Middle frontal gyrus (tissue), 1 donor: ENCODE measurements at regions not wholly inside any gene's neighbourhood (a gene's known extent, or its start where the extent isn't known, plus 50 kb on each side); places are given as distances from the start of the nearest gene placed in this dataset.

Source experiments
- DNase-seq: peaks from one replicate; pipeline ENCODE4 v3.0.0-alpha.2; 2015; ENCODE audit warnings: low spot score; ENCODE audit errors: extremely low spot score

DNA sequence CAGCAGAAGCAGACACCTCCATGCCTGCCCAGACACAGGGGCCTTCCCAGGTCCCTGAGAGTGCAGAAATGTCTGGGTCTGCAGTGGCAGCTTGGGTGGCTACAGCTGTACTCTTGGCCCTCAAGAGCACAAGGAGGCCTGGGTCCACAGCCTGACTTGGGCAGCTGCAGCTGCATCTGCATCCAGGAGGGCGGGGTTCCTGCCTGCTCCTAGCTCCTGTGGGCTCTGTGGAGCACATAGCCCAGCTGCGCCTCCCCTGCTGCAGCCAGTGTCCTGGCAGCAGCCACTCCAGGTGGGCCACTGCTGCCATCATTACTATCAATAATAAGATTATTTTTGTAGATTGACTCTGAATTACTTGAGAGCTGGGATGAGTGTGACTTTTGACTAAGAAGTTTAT, 162.0 kb upstream of the PTCH1 start:
- DNase-seq: no peak

- DNase-seq: no peak
These were observed 153.4 kb upstream of the PTCH1 start for GRCh38 chr9:95670122-95670521.

DNA sequence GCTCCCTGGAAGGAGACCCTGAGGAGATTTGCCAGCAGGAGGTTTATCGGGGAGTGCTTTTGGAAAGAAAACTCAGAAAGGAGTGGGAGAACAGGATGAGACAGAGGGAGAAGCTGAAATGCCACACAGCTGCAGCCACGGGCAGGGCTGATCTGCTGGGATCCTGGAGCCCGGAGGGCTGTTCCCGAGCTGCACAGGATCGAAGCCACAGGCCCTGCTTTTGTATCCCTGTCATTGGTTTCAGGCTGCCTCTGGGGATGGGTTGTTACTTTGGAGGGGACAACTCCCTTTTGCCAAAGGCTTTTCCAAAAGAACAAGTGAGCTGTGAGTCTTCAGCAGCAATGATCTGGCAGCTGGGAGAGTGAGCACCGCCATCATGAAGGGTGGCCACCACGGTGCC, 152.5 kb upstream of the PTCH1 start:
- no peak for DNase-seq

DNA sequence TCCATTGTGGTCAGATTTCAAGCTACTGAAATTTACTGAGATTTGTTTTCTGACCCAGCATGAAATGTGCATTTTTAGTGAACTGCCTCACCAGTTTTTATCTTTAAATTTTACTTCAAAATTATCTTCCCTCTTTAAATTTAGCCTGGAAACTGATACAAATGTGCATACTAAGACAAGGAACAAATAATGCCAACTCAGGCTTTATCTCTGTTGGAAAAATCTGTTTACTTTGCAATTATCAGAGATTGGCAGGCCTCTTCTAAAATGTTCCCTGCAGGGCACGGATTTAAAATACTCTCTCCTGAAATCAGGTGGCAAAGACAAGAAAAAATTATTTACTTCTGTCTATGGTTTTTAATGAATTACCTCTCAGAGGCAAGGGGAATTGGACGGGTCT, 151.0 kb upstream of the PTCH1 start:
- DNase-seq: no peak

- DNase-seq: no peak
These were observed 150.0 kb upstream of the PTCH1 start for GRCh38 chr9:95666785-95667155.

GRCh38 chr9:95666096-95666784, 149.5 kb upstream of the PTCH1 start:
- no peak for DNase-seq

DNA sequence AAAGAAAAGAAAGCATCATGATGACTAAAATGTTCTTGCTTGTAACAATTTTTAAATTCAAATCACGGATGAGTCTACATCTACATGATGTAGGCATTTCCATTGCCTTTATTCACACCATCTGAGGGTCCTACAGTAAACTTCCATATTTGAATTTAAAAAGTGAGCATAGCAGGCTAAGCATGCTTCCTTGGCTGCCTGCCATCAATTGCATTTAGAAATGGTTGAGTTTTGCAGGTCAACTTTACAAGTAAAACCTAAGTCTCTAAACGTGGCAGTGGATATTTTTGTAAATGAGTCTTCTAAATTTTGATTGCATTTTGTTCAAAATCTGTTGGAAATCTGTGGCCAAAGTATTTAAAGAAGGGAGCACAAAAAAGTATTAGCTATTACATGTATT, 136.5 kb upstream of the PTCH1 start:
- DNase-seq: no peak

DNA sequence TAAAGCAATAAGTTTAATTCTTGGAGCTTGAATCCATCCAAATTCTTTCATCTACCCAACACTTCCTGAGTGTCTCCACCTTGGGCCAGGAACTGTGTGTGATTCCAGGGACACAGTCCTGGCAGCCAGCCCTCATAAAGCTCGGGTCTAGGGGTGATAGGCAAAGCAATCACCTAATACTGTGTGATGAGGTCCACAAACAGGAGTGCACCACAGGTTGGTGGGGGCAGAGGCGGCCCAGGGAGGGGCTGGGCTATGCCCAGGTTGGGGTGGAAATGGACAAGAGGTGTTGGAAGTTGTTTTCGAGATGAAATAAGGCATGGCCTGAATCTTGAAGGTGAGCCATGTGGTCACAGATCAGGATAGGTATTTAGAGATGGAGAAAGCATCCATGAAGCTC, 133.9 kb upstream of the PTCH1 start:
- DNase-seq: no peak

- no peak for DNase-seq
These were observed 133.0 kb upstream of the PTCH1 start for GRCh38 chr9:95649801-95650213.

GRCh38 chr9:95648225-95648624, 131.5 kb upstream of the PTCH1 start:
- no peak for DNase-seq

GRCh38 chr9:95645992-95646391, 129.2 kb upstream of the PTCH1 start:
- DNase-seq: no peak

DNA sequence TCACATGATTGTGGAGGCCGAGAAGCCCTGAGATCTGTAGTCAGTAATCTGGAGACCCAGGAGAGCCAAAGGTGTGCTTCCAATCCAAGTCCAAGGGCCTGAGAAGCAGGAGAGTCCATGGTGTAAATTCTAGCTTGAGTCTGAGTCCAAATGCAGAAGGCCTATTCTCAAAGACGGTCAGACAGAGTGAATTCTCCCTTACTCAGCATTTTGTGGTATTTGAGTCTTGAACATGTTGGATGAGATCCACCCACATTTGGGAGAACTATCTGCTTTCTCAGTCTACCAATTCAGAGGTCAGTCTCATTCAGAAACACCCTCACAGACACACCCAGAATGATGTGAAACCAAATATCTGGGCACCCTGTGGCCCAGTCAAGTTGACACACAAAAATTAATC, 128.8 kb upstream of the PTCH1 start:
- DNase-seq: no peak

DNA sequence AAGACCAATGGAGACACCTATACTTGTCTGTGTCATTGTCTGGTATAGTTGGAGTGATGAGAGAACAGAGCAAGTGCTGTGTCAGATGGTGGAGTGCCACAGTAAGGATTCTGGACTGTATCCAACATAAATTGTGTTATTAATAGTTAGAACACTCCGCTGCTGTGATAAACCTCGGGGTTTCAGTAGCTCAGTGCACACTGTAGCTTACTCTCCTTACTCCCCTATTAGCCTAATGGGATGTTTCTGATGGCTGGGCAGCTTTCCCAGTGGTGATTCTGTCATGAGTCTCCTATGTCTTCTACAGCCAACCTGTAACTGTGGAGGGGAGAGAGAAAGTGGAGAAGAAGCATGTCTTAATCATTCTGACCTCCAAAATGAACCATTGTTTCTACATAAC, 127.6 kb upstream of the PTCH1 start:
- no peak for DNase-seq

GRCh38 chr9:95643619-95644018, 126.8 kb upstream of the PTCH1 start:
- no peak for DNase-seq

- no peak for DNase-seq
These were observed 125.4 kb upstream of the PTCH1 start for GRCh38 chr9:95642189-95642588.

DNA sequence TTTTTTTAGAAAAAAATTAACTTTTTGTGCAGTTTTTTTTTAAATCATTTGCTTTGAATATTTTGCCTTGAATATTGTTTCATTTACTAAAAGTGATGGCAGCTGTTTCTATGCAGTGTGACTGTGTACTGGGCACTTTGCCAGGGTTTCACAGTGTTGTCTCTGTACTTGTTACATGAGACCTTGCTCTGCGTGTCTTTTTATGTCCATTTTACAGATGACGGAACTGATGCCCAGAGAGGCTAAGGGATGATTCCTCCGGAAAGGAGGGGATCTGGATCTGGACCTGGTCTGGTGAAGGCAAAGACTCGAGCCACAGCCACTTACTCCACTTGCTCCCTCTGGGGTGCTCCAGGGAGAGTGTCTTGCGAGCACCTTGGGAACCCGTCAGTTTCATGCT, 124.8 kb upstream of the PTCH1 start:
- no peak for DNase-seq

DNA sequence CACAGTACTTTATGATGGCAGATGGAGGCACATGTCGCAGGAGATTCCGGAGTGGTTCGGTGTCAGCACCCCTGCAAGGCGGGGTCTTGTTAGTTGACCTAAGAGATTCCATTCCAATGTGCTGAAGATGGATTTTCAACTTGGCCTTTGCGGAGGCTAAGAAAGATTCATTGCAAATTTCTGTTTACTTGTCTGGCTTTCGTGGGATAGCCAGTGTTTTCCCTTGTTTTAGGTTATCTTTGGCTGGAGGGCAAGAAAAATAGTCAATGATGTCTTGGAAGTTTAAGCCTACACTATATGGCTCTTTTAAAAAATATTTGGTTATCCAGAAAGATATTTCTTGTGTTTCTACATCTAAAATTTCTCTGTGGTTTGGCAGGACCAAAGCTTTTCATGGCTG, 123.6 kb upstream of the PTCH1 start:
- no peak for DNase-seq

DNA sequence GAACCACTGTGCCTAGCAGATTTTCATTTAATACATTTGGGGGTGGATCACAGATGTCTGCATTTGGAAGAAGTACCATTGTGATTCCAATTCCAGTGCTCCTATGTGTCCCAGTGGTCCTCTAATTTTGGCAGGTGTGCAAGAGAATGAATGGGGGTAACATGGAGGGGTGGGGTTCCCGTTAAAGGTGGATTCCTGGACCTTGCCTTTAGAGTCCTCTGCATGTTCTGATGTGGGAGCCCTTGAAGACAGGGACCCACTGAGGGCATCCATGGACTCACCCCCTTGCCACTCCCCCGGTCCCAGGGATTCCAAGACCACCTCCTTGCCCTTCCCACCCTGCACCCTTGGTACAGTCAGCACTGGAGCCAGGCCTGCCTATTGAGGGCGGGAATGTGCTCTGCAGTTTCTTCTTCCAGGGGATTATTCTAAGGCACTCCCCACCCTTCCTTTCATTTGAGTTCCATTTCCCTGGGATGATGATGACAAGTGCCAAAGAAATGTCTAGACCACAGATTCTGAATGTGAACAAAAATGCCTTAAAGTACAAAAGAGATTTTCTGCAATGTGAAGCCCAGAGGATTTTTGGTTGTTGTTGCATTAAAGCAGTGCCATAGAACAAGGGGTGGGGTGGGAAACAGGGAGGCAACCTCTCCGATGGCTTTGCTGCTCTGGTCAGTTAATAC, 119.4 kb upstream of the PTCH1 start:
- DNase-seq: no peak

- DNase-seq: no peak
These were observed 117.8 kb upstream of the PTCH1 start for GRCh38 chr9:95634536-95634935.

DNA sequence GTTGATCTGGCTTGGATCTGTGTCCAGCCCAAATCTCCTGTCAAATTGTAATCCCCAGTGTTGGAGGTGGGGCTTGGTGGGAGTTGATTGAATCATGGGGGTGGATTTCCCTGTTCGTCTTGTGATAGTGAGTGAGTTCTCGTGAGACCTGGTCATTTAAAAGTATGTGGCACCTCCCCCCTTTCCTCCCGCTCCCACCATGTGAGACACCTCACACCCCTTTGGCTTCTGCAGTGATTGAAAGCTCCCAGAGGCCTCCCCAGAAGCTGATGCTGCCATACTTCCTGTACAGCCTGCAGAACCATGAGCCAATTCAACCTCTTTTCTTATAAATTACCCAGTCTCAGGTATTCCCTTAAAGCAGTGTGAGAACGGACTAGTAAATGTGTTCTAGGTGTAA, 117.3 kb upstream of the PTCH1 start:
- DNase-seq: no peak

DNA sequence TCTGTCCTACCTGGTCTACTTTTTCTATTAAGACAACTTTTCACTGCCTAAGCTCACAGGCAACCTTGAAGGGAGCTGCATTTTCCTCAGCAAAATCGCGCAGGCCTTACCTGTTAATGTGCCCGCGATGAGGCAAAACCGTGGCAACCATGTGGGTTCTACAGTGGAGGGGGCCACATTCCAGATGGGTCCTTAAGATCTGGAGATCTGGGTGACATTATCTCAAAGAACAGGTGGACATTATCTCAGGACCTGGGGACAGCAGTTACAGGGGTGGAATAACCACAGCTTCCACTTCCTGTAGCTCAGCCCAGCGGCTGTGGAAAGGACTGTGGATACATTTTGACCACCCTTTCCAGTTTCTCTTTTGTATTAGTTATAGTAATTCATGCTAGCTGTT, 112.8 kb upstream of the PTCH1 start:
- DNase-seq: no peak

DNA sequence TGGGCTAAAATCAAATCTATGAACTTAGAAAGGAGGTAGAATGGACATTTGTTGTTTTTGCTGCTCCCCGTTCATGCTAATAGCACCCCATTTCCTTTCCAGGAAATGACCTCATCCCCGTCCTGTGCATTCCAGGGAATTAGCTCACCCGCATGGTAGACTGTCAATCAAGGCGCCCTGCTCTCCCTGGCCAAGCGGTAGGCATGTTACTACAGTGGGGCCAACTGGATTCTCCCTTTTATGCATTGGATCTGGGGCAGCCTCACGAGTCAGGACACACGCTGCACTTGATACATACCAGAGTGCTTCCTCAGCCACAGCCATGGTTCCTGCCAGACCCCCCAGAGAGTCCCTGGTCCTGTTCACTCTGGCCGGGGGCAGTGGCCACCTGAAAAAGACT, 111.0 kb upstream of the PTCH1 start:
- no peak for DNase-seq

DNA sequence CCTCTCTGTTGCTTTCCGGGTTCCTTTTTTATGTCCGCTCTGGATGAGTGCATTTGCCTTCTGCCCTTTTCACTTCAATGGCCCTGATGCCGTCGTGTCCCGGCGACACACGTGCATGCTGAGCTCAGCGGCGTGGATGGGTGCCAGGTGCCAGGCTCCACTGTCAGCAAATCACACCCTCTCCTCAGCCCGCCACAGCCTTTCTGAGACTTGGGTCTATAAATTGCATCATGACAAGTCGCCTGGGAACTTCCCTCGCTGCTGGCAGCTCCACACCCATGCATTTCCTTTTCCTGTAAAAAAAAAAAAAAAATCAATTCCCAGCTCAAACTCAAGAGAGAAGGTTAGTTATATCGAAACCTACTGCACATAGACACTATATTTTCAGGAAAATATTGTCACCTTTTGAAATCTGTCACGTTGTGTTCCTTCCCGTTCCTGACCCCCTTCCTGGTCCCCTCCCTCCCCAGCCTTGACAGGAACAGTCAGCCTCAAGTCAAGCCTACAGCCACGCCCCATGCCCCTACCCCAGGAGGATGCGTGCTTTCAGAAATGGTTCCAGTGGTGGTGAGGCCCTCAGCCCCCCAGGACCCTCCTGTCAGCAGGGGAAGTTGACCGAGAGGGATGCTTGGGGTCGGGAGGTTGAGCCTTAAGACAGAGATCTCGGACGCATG, 110.3 kb upstream of the PTCH1 start:
- DNase-seq: no peak
